HCT116 (cell line): ENCODE measurements at regions not wholly inside any gene's neighbourhood (a gene's known extent, or its start where the extent isn't known, plus 50 kb on each side); places are given as distances from the start of the nearest gene placed in this dataset.

ENCODE experiments used
- ATAC-seq: fragments of 200-7000 bp; cut with Tn5 transposase; 2 replicates; pipeline ENCODE4 v1.9.1; 2020; ENCODE audit warnings: mild to moderate bottlenecking, moderate library complexity
- BruUV-seq: library from RNA; stranded (reverse); fragments of 400-500 nt; replicated peaks from 2 replicates; lab custom pipeline; 2021; lab: Mats Ljungman, UMichigan
- CTCF ChIA-PET: fragments of 300-600 bp; sonication (Branson Sonifier 250); formaldehyde crosslinking; loops from one replicate; lab custom pipeline; 2021; ENCODE audit warnings: antibody characterized with exemption; lab: Charles Lee
- POLR2A ChIA-PET: fragments of 300-600, 350-600 bp; sonication (Branson Sonifier 250); formaldehyde crosslinking; loops from one replicate; lab custom pipeline; 2021; ENCODE audit warnings: antibody characterized with exemption; lab: Charles Lee
- RAD21 ChIA-PET, 2 experiments: fragments of 300-600 bp; sonication (Branson Sonifier 250); formaldehyde crosslinking; loops; one replicate each; lab custom pipeline; 2023; ENCODE audit warnings: low total read pairs in 2 of 2; ENCODE audit not compliant: uncharacterized antibody in 2 of 2, unreplicated experiment in 2 of 2, low non-redundant PET in 1 of 2; lab: Charles Lee
- DNase-seq: peaks from one replicate; pipeline ENCODE4 v3.0.0-alpha.2; 2010; ENCODE audit warnings: low read depth, low spot score
- H2AFZ ChIP-seq: fragments of 200-600 bp; shearing (Covaris generic), sonication (generic); 2 replicates; pipeline ENCODE4 v1.6.1; 2017; ENCODE audit warnings: low read depth, mixed run types, mixed read lengths, antibody characterized with exemption, low read length; ENCODE audit not compliant: poor library complexity, severe bottlenecking
- H3K27ac ChIP-seq: 2 replicates; pipeline ENCODE4 v1.5.1; 2012; ENCODE audit warnings: low read depth, low read length
- H3K27me3 ChIP-seq: fragments of 200-600 bp; sonication (generic); 2 replicates; pipeline ENCODE4 v1.6.1; 2016; ENCODE audit warnings: mixed run types, low read length, mixed read lengths; ENCODE audit not compliant: insufficient read depth
- H3K36me3 ChIP-seq, 2 experiments: fragments of 200-500 bp in 1 of 2; fragments of 200-600 bp in 1 of 2; sonication (Bioruptor generic) in 1 of 2; sonication (generic) in 1 of 2; 2 replicates each; pipeline versions ENCODE4 v1.5.1 to v1.6.1; 2014 to 2016; ENCODE audit warnings: low read length in 2 of 2, inconsistent platforms in 1 of 2, mixed read lengths in 1 of 2, mixed run types in 1 of 2; ENCODE audit not compliant: insufficient read depth in 2 of 2, control insufficient read depth in 1 of 2
- H3K4me1 ChIP-seq, 2 experiments: fragments of 200-600 bp in 1 of 2; sonication (generic) in 1 of 2; 2 replicates each; pipeline versions ENCODE4 v1.5.1 to v1.6.1; 2012 to 2017; ENCODE audit warnings: low read length in 2 of 2, inconsistent platforms in 1 of 2, mild to moderate bottlenecking in 1 of 2, mixed read lengths in 1 of 2, mixed run types in 1 of 2, moderate library complexity in 1 of 2; ENCODE audit not compliant: insufficient read depth in 2 of 2, control insufficient read depth in 1 of 2
- H3K4me2 ChIP-seq: fragments of 200-600 bp; sonication (generic); 2 replicates; pipeline ENCODE4 v1.6.1; 2017; ENCODE audit warnings: mixed run types, low read length, mixed read lengths
- H3K4me3 ChIP-seq, 2 experiments: fragments of 200-600 bp in 1 of 2; sonication (generic) in 1 of 2; replicated peaks in 1 of 2; 2 replicates each; pipeline ENCODE4 v1.5.1; 2011 to 2016; ENCODE audit warnings: low read length in 2 of 2, control low read depth in 1 of 2, low read depth in 1 of 2, mild to moderate bottlenecking in 1 of 2, mixed read lengths in 1 of 2, mixed run types in 1 of 2
- H3K79me2 ChIP-seq: fragments of 200-600 bp; sonication (generic); 2 replicates; pipeline ENCODE4 v1.6.1; 2017; ENCODE audit warnings: mild to moderate bottlenecking, mixed run types, low read length, moderate library complexity, mixed read lengths; ENCODE audit not compliant: insufficient read depth
- H3K9ac ChIP-seq: fragments of 200-600 bp; sonication (generic); 2 replicates; pipeline ENCODE4 v1.6.1; 2016; ENCODE audit warnings: low read length, mixed read lengths
- H3K9me2 ChIP-seq: fragments of 200-600 bp; sonication (generic), shearing (Covaris generic); 2 replicates; pipeline ENCODE4 v1.6.1; 2017; ENCODE audit warnings: mixed run types, mild to moderate bottlenecking, moderate library complexity; ENCODE audit not compliant: insufficient read depth
- H3K9me3 ChIP-seq, 2 experiments: fragments of 200-500 bp in 1 of 2; fragments of 200-600 bp in 1 of 2; sonication (Bioruptor generic) in 1 of 2; sonication (generic) in 1 of 2; 2 replicates each; pipeline ENCODE4 v1.6.1; 2014 to 2017; ENCODE audit warnings: low read length in 2 of 2, mixed read lengths in 2 of 2, inconsistent platforms in 1 of 2, low read depth in 1 of 2, mild to moderate bottlenecking in 1 of 2, mixed run types in 1 of 2, moderate library complexity in 1 of 2; ENCODE audit not compliant: control insufficient read depth in 1 of 2, insufficient read depth in 1 of 2
- H4K20me1 ChIP-seq: fragments of 200-600 bp; sonication (generic), shearing (Covaris generic); 2 replicates; pipeline ENCODE4 v1.6.1; 2017; ENCODE audit warnings: mixed run types, mild to moderate bottlenecking, moderate library complexity; ENCODE audit not compliant: insufficient read depth
- EGR1 ChIP-seq: IDR thresholded peaks from 2 replicates; pipeline ENCODE4 v1.6.1; 2012; ENCODE audit warnings: low read depth
- ELF1 ChIP-seq: IDR thresholded peaks from 2 replicates; pipeline ENCODE4 v1.6.1; 2012; ENCODE audit warnings: low read depth, borderline replicate concordance
- EZH2 ChIP-seq: fragments of 200-600 bp; sonication (generic); IDR thresholded peaks from 2 replicates; pipeline ENCODE4 v1.6.1; 2017; ENCODE audit warnings: antibody characterized with exemption, mixed run types
- EZH2phosphoT487 ChIP-seq: fragments of 200-600 bp; IDR thresholded peaks from 2 replicates; pipeline ENCODE4 v1.6.1; 2018; ENCODE audit warnings: antibody characterized with exemption, borderline replicate concordance
- SRF ChIP-seq: IDR thresholded peaks from 2 replicates; pipeline ENCODE4 v1.6.1; 2012; ENCODE audit warnings: low read depth
- YY1 ChIP-seq: IDR thresholded peaks from 2 replicates; pipeline ENCODE4 v1.6.1; 2011; ENCODE audit warnings: low read length, low read depth, moderate library complexity, mild to moderate bottlenecking; ENCODE audit not compliant: insufficient replicate concordance; ENCODE audit errors: extremely low read depth
- ZFX ChIP-seq: fragments of 450-650 bp; IDR thresholded peaks from 2 replicates; pipeline ENCODE4 v1.6.1; 2017
- ZNF274 ChIP-seq: fragments of 200-500 bp; sonication (Bioruptor generic); IDR thresholded peaks from 2 replicates; pipeline ENCODE4 v1.6.1; 2014; ENCODE audit warnings: mild to moderate bottlenecking, low read depth, low read length, inconsistent platforms
- intact Hi-C: fragments of 100-400 bp; cut with micrococcal nuclease; formaldehyde crosslinking; loops from 2 replicates; pipeline ENCODE4 v1.10.0; 2022
- TF ChIP-seq, protein P1 (sequence below): IDR thresholded peaks from 2 replicates; pipeline ENCODE4 v1.6.1; 2011; ENCODE audit warnings: mild to moderate bottlenecking, low read length, moderate library complexity; ENCODE audit not compliant: insufficient replicate concordance; ENCODE audit errors: extremely low read depth

DNA sequence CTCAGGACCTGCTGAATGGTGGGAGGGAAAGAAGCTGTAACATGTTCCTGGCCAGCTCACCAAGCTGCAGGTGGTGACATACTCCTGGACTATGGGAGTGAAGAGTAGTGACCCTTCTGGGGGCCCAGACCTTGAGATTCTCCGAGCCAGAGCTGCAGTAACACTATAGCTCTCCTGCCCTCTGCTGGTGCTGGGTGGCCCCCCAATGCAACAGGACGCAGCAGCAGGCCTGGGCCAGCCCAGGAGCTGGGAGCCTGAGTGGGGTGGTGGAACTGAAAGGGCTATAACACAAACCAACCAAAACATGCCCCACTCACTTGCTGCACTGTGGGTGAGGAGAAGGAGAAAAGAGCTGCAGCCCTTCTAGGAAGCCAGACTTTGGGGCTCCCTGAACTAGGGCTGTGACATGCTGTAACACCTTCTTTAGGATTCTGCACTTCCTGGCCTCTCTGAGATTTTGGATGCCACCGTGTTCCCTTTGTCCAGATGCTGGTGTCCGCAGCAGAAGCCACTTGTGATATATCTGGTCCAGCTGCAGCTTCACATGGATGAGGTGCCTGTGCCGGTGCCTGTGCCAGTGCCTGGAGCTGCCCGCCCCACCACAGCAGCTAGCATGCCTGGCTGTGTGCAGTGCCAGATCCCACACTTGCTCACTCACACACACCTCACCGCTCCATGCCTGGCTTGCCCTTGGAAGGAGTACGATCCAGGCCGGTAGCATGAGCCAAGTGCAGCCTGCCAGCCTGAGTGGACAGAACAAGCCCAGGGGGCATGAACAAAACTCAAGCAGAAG lies 636.8 kb upstream of the KCNMB2 start:
- RAD21 ChIA-PET: no interaction called here
- no peak overlapping the region for H3K4me2 ChIP-seq
- no peak overlapping the region for H2AFZ ChIP-seq
- no peaks in the 10 kb centered on the region for H4K20me1 ChIP-seq
- H3K4me1 ChIP-seq: no peaks in the 10 kb centered on the region
- intact Hi-C loops: no loop called here
- no peaks in the 10 kb centered on the region for H3K9me3 ChIP-seq
- DNase-seq (no peak), ATAC-seq (no peak)
- no peaks in the 10 kb centered on the region for H3K9me2 ChIP-seq
- BruUV-seq: no TSS peak
- no peaks in the 10 kb centered on the region for H3K27me3 ChIP-seq
- POLR2A ChIA-PET: no interaction called here
- H3K27ac ChIP-seq: no peak overlapping the region
- H3K9ac ChIP-seq: no peak overlapping the region
- no peaks in the 10 kb centered on the region for H3K79me2 ChIP-seq
- CTCF ChIA-PET: no interaction called here
- H3K4me3 ChIP-seq: no peak overlapping the region
- H3K36me3 ChIP-seq: no peaks in the 10 kb centered on the region
- TF ChIP-seq ZNF274: no peak
- TF ChIP-seq, protein P1, sequence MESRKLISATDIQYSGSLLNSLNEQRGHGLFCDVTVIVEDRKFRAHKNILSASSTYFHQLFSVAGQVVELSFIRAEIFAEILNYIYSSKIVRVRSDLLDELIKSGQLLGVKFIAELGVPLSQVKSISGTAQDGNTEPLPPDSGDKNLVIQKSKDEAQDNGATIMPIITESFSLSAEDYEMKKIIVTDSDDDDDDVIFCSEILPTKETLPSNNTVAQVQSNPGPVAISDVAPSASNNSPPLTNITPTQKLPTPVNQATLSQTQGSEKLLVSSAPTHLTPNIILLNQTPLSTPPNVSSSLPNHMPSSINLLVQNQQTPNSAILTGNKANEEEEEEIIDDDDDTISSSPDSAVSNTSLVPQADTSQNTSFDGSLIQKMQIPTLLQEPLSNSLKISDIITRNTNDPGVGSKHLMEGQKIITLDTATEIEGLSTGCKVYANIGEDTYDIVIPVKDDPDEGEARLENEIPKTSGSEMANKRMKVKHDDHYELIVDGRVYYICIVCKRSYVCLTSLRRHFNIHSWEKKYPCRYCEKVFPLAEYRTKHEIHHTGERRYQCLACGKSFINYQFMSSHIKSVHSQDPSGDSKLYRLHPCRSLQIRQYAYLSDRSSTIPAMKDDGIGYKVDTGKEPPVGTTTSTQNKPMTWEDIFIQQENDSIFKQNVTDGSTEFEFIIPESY: no peak
- TF ChIP-seq EZH2phosphoT487: no peak
- no peak for TF ChIP-seq EZH2
- TF ChIP-seq EGR1: no peak
- TF ChIP-seq YY1: no peak
- no peak for TF ChIP-seq SRF
- no peak for TF ChIP-seq ZFX
- no peak for TF ChIP-seq ELF1
